Psoas muscle (tissue), 7 donors: ENCODE measurements at regions not wholly inside any gene's neighbourhood (a gene's known extent, or its start where the extent isn't known, plus 50 kb on each side); places are given as distances from the start of the nearest gene placed in this dataset.

Experiments
- ATAC-seq, 4 donors: fragments of 200-7000 bp; cut with Tn5 transposase; one replicate each; pipeline ENCODE4 v1.9.1; 2020; ENCODE audit warnings: moderate library complexity in 3 of 4, mild to moderate bottlenecking in 2 of 4
- DNase-seq, 2 donors: peaks; one replicate each; pipeline ENCODE4 v3.0.0-alpha.2; 2020
- H3K27ac ChIP-seq: fragments of 200-600 bp; one replicate; pipeline ENCODE4 v1.8.0; 2022
- H3K27me3 ChIP-seq, 3 donors: fragments of 200-600 bp in 1 of 3; one replicate each; pipeline versions ENCODE4 v1.6.1 to v1.8.0; 2013 to 2022; ENCODE audit warnings: low read length in 2 of 3, mild to moderate bottlenecking in 2 of 3, moderate library complexity in 1 of 3; ENCODE audit not compliant: insufficient read depth in 3 of 3
- H3K36me3 ChIP-seq, 2 donors: fragments of 200-600 bp in 1 of 2; one replicate each; pipeline versions ENCODE4 v1.6.1 to v1.8.0; 2013 to 2022; ENCODE audit warnings: low read depth in 1 of 2, mild to moderate bottlenecking in 1 of 2, moderate library complexity in 1 of 2; ENCODE audit not compliant: insufficient read depth in 1 of 2
- H3K4me1 ChIP-seq: fragments of 200-600 bp; one replicate; pipeline ENCODE4 v1.8.0; 2022
- H3K4me3 ChIP-seq: fragments of 200-600 bp; one replicate; pipeline ENCODE4 v1.8.0; 2022; ENCODE audit warnings: mild to moderate bottlenecking
- H3K9me3 ChIP-seq: fragments of 200-600 bp; one replicate; pipeline ENCODE4 v1.8.0; 2022
- CTCF ChIP-seq: fragments of 200-600 bp; IDR thresholded peaks from one replicate; pipeline ENCODE4 v1.8.0; 2022; ENCODE audit warnings: antibody characterized with exemption
- WGBS, 3 donors: extraction: QIAGEN DNeasy Blood & Tissue Kit; methylation state at CpG; one replicate each; pipeline versions ENCODE4 v1.1.6 to v1.1.7; 2013; 5-methylcytosine and 5-hydroxymethylcytosine counted together
- intact Hi-C, 2 donors: fragments of 100-400 bp; cut with DNase I; formaldehyde crosslinking; loops; one replicate each; pipeline versions ENCODE4 v1.11.0 to v1.14.2; 2022
- donor health status: healthy with polysubstance abuse.
- donor health status: DM: no; HTN: no; CAD: no; lungs with moderate emphysema.
- donor health status: Bipolar disorder and iron deficiency.
- donor health status: healthy.
- donor health status: DM: yes; HTN: yes; CAD: no.
- donor health status: DM: no; HTN: no; CAD: no.
- donor health status: DM: yes; HTN: yes; CAD: no.

GRCh38 chr11:80350541-80350940 is 909.7 kb upstream of the TENM4 start:
- Histone ChIP-seq H3K27me3 (no peaks in the 10 kb centered on the region), H3K9me3 (no peaks in the 10 kb centered on the region), H3K4me1 (no peaks in the 10 kb centered on the region), H3K36me3 (no peaks in the 10 kb centered on the region), H3K4me3 (no peak overlapping the region), H3K27ac (no peak overlapping the region)
- DNase-seq: no peak
- intact Hi-C loops: no loop called here
- WGBS, 3 donors: 68 to 70% (median 70%) methylated on average over 3 of the region's 3 CpGs
- ATAC-seq: no peak
- no peak for TF ChIP-seq CTCF

GRCh38 chr11:80349997-80350396 is 909.2 kb upstream of the TENM4 start:
- Histone ChIP-seq H3K4me1 (no peaks in the 10 kb centered on the region), H3K4me3 (no peak overlapping the region), H3K27me3 (no peaks in the 10 kb centered on the region), H3K9me3 (no peaks in the 10 kb centered on the region), H3K27ac (no peak overlapping the region), H3K36me3 (no peaks in the 10 kb centered on the region)
- ATAC-seq: no peak
- no peak for DNase-seq
- TF ChIP-seq CTCF: no peak
- intact Hi-C loops: no loop called here

GRCh38 chr11:80346353-80347059 is 905.7 kb upstream of the TENM4 start:
- no peak for TF ChIP-seq CTCF
- Histone ChIP-seq H3K9me3 (no peaks in the 10 kb centered on the region), H3K36me3 (no peaks in the 10 kb centered on the region), H3K4me1 (no peaks in the 10 kb centered on the region), H3K27me3 (no peaks in the 10 kb centered on the region), H3K27ac (no peak overlapping the region), H3K4me3 (no peak overlapping the region)
- DNase-seq: no peak
- WGBS, 3 donors: 56 to 60% (median 57%) methylated on average over 6 of the region's 6 CpGs
- intact Hi-C loops: no loop called here
- ATAC-seq: no peak

- intact Hi-C loops: no loop called here
- no peak for TF ChIP-seq CTCF
- no peaks in the 10 kb centered on the region for H3K4me1 ChIP-seq
These were observed 902.6 kb upstream of the TENM4 start for GRCh38 chr11:80343436-80343835.

DNA sequence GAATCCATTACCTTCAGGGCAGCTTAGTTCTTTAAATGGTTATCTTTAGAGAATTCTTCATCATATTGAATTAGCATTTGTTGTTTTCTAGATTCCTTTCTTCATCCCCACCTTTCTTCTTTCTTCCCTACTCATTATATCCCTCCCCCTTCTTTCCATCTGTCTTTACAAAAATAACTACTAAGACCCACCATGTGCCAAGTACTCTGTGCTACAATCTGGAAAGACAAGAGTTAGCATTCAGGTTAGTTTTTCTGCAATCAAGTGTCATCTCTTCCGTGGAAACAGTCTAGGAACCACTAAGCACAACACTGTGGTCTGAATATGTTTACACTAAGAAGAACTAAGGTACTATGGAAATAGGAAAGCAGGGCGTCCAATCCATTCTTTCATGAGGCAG is 897.4 kb upstream of the TENM4 start:
- no peak for TF ChIP-seq CTCF
- H3K4me3 ChIP-seq: no peak overlapping the region
- no peaks in the 10 kb centered on the region for H3K9me3 ChIP-seq
- DNase-seq (no peak), ATAC-seq (no peak)
- 35 to 80% (median 59%) methylated on average over 2 of the region's 2 CpGs for WGBS, 3 donors
- no peaks in the 10 kb centered on the region for H3K36me3 ChIP-seq
- no peaks in the 10 kb centered on the region for H3K4me1 ChIP-seq
- no peaks in the 10 kb centered on the region for H3K27me3 ChIP-seq
- no peak overlapping the region for H3K27ac ChIP-seq
- intact Hi-C loops: no loop called here

More at GRCh38 chr11:80343436-80343835, 902.6 kb upstream of the TENM4 start:
- ATAC-seq: no peak
- Histone ChIP-seq H3K9me3 (no peaks in the 10 kb centered on the region), H3K4me3 (no peak overlapping the region), H3K36me3 (no peaks in the 10 kb centered on the region), H3K27ac (no peak overlapping the region), H3K27me3 (no peaks in the 10 kb centered on the region)
- no peak for DNase-seq
